ENCODE measurements at regions not wholly inside any gene's neighbourhood (a gene's known extent, or its start where the extent isn't known, plus 50 kb on each side); places are given as distances from the start of the nearest gene placed in this dataset.

GRCh38 chr6:1256435-1257008 lies 55.4 kb upstream of the FOXQ1 start:
- TF ChIP-seq POLR2A (IDR thresholded peaks at IDR 0.05), result no peak
- no peak for TF ChIP-seq CTCF (IDR thresholded peaks at IDR 0.05)
- TF ChIP-seq POLR2AphosphoS5 (IDR thresholded peaks at IDR 0.05), result no peak

Measured in breast epithelium (tissue), 3 donors.